CD4-positive, alpha-beta T cell treated with Interleukin-6 at 100 ng/mL for 8 hours (primary cell): ENCODE measurements at regions not wholly inside any gene's neighbourhood (a gene's known extent, or its start where the extent isn't known, plus 50 kb on each side); places are given as distances from the start of the nearest gene placed in this dataset.

ENCODE experiments used
- DNase-seq: peaks from one replicate; pipeline ENCODE4 v3.0.0-alpha.2; 2020; ENCODE audit warnings: mixed read lengths, low spot score

DNA sequence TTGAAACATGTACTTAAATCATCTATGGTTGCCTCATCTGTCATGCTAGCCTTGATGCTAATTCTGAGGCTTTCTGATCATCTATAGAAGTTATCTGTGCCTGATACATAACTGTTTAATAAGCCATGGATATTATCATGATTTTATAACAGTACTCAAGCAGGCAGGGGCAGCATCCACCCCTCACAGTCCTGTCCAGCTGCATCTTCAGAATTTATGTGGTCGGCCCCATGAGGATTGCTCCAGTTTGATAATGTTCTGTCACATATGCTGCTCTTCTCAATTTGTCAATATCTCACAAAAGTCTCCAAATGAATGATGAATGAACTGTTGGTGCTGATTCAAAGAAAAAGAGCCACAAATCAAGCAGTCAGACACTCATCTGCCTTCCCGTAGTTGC lies 335.1 kb upstream of the POM121L12 start:
- no peak for DNase-seq

DNA sequence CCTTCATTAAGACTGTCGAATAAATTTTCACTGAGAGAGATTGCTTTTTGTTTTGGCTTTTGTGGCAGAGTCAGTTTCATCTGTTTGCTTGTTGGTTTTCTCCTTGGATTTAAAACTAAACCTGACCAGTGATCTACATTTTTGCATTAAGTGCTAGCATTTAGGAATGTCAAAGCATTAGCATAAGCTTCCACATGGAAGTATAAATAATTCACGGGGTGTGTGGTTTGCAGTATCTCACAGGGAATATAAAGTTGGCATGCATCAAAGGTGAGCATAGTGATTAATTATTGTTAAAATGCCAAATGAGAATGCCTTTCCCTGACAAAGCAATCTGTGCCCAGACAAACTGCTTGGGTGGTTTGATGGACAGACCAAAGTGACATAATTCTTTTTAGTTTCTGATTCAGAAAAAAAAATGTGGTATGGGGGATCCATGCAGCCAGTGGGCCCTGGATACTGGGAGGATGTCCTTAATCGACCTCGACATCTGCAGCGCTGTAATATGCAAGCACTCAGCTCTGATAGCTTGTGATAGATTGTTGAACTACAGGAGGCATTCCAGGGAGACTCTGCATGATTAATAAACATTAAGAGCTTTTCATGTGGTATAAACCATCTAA lies 339.3 kb upstream of the POM121L12 start:
- no peak for DNase-seq

DNA sequence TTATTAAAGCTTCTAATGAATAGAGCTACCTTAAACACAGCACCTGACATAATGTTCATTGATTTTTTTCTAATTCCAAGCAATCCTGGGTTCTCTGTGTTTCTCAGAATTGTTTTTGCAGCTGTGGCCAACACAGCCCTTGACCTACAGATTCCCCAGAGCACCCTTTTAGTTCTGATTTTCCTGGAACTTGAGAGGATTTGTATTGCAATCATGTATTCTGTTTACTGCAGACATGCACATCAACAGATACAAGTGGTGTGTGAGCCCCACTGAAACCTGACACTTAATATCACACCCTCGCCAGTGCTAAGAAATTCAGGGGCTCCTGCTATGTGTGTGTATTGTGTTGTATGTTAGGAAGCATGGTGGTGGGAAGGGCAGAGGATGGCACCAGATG lies 344.2 kb upstream of the POM121L12 start:
- DNase-seq: no peak

DNA sequence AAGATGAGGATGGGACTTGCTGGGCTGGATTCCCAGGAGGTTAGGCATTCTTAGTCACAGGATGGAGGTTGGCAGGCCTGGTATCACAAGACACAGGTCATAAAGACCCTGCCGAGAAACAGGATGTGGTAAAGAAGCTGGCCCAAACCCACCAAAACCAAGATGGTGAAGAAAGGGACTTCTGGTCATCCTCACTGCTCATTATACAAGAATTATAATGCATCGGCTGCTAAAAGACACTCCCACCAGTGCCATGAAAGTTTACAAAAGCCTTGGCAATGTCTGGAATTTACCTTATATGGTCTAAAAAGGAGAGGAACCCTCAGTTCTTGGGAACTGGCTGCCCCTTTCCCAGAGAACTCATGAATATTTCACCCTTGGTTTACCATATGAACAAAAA lies 345.5 kb upstream of the POM121L12 start:
- DNase-seq: no peak

DNA sequence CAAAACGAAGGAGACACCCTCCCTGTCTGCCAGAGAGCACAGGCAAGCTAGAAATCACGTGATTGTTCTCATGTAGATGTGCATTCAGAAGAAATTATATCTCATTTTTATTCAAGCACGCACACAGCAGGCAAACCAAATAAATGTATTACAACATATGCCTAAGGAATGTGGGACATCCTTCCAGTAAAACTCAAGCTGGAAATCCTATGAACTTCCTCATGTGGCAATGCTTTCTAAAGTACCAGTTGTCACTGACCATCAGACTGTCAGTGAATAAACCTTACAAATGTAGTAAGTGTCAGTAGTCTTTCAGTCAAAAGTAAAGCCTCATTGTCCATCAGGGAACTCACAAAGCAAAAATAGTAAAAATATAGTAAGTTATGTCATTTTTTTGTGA lies 350.1 kb upstream of the POM121L12 start:
- no peak for DNase-seq

DNA sequence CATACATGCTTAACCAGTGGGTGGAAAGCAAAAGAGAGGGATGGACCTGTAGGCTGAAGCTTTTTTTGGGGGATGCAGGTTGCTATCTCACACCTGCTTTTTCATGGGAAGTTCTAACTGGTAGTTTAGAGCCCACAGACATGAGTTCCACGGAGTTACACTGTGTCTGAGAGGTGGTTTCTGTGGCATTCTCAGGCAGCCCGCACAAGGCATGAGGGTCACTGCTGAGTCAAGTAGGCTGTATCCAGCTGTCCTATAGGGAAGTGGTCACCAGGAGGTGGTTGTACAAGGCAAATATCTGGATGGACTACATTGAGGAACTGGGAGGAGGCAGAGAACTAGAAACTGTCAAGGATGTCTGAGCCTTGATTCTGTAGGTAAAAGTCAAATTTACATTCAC lies 351.0 kb upstream of the POM121L12 start:
- DNase-seq: no peak

DNA sequence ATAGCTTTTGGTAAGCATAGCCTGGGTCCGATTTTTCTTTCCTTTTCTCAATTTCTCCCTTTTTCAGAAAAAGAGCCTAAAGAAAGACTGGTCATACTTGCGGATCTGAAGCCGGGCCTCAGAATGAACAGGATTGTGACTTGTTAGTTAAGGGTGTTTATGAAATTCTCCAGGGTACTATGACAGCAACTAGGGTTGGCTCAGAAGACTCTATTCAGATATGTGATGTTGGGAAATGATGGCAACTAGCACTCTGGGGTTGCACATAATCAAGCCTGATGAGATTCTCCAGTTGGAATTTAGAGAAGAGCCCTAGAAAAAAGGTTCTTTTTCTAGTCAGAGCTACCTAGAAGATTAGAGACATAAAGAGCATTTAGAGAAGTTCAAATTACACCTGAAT lies 352.4 kb upstream of the POM121L12 start:
- no peak for DNase-seq

DNA sequence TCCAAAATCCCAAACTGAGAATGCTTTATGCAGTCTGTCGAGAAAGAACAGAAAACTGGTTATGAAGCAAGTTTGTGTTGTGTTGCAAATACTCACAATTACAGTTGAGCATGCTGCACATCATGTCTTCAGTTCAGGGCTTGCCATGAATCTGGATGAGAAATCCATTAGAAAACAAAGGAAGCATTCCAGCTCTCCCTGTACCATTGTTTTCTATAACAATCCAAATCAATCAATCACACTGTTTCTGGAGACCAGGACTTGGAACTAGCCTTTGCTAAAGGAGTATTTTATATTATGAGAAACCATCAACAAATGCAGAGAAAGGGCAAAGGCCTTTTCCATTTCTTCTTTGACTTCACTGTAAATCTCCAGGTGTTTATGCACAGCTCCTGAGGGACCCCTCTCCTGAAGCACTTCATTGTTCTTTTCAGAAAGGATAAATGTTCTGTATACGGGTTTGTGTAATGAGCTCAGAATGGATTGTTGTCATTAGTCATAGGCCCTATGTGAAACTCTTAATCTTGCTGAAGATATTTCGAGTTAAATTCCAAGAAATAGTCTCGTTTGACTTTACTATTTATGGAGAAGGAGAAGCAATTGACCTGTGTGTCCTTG lies 364.7 kb upstream of the POM121L12 start:
- no peak for DNase-seq

DNA sequence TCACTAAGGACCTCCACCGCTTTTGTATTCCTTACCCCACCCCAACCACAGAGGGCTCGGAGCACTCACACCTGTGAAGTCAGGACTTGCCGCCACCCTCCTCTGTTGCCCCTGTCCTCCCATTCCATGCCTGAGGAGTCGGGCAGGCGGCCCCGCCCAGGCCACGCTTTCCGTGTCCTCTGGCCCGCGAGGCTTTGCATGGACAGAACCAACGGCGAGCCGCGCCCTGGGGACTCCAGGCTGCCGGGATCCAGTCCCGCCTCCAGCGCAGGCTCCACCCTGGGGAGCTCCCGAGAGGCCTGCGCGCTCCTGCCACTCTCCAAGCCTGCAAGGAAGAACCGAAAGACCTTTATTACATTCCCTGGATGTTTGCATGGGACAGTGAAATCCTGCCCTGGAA lies 366.4 kb upstream of the POM121L12 start:
- DNase-seq: no peak

DNA sequence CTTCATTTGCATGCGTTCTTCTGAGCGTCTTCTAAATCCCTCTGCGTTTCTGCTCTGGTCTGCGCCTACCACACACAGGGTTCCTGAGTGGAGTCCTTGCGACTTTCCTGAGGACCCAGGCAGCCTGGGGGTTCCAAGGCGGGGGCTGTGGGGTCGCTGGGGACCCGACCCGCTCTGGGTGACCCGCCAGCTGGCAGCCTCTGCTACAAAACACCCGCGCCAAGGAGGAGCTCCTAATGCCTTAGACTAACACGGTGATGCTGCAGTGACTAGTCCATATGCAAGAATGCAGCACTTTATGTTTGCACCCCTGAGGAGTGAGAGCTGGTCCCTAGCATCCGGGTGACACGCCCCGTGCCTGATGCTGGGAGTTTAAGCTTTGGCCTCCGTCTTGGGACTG lies 367.0 kb upstream of the POM121L12 start:
- no peak for DNase-seq

DNA sequence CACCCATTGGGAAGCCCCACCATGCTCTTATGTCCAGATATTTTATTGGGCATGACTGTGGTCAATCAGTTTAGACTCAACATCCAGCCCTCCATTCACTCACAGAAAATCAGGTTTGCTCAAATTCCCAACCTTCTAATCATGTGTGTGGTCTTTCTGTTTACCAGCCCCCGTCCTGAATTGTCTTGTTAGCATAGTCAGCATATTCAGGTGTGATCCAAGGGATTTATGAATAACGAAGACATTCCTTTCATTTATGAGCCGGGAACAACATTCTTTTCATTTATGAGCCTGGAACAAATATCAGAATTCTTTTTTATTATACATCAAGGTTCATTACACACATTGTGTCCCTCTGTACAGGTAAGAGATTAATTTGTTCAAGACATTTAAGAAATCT lies 376.3 kb upstream of the POM121L12 start:
- no peak for DNase-seq

DNA sequence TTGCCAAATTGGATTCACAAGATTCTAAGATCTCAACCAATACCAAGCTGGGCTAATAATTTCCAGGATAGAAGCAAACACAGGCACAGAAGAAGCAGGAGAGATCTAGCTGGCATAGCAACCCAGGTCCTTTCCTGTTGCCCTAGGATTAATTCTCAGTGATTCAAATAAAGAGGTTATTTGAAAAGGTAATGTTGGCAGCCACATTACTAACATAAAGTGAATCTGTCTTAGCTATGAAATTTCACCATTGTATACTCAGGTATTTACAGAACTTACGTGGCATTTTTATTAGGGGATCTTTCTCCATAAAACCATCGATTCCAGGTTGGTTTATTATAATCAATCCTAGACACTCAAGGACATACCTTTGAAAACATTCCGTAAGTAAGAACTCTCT lies 379.3 kb upstream of the POM121L12 start:
- no peak for DNase-seq

DNA sequence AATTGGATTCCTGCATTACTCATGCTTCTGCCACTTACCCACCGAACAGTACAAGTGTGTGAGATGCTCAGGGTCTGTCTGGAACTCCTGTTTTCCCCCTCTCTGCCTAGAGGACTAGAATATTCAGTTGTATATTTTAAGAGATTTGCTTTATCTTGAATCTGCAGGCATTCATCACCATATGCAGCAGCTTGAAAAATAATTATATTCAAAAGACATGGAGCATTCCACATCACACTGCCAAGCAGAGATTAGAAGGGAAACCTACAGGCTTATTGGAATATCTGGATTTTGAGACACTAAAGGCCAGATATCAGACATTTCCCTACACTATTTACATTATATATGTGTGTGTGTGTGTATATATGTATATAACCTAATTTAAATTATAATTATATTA lies 382.8 kb upstream of the POM121L12 start:
- no peak for DNase-seq

DNA sequence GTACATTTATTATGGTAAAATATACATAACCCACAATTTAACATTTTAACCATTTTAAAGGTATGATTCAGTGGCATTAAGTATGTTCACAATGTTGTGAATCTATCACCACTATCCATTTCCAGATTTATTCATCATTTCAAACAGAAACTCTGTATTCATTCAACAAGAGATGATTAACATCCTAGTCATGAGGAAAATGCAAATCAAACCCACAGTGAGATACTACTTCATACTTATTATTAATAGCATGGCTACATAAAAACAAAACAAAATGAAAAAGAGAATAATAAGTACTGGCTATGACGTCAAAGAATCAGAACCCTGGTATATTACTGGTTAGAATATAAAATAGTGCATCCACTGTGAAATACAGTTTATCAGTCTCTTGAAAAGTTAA lies 386.6 kb upstream of the POM121L12 start:
- DNase-seq: no peak

DNA sequence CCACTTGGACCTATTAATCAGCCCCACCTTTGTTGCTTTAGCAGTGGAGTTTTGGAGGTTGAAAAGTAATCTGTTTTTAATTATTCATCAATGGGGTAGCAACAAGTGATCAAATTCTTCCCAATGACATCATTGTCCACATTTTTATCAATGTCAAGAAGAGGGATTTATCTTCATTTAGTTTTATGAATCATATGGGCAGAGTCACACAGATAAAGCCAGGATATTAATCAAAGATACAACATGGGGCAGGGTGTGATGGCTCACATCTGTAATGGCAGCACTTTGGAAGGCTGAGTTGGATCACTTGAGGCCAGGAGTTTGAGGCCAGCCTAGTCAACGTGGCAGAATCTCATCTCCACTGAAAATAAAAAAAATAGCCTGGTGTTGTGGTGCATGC lies 388.4 kb upstream of the POM121L12 start:
- no peak for DNase-seq

DNA sequence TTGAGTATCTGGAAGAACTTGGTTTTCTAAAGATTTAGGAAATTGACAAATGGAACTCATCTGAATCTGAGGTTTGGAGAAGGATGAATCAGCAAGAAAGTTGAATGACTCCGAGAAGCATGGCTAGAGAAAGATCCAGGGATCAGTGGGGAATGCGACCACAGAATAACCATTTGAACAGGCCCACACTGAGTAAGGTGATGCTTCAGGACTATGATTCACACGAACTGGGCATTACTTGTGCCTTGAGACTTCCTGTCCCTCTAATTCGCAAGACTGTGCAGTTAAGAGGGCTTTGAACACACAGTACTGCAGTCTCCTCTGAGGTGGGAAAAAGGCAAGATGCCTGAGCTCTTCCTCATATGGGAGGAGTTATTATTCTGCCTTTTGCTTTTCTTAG lies 395.5 kb upstream of the POM121L12 start:
- DNase-seq: no peak

DNA sequence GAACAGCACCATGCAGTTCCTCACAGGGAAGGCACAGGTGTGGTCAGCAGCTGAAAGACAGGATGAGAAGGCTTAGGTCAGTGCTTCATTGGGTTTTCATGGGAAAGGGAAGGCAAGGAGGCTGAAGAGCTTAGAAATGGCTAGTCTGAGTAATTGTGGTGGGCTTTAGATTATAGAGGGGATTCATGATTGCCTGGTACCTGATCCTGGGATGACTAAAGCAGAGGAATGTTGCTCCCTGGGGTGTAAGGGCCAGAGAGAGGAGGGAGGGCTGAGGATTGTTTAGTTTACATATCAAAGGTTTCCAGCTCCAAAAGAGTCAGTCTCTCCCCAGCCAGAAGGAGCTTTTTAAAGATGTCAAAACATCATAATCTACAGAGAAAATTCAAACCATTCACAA lies 396.3 kb upstream of the POM121L12 start:
- no peak for DNase-seq

DNA sequence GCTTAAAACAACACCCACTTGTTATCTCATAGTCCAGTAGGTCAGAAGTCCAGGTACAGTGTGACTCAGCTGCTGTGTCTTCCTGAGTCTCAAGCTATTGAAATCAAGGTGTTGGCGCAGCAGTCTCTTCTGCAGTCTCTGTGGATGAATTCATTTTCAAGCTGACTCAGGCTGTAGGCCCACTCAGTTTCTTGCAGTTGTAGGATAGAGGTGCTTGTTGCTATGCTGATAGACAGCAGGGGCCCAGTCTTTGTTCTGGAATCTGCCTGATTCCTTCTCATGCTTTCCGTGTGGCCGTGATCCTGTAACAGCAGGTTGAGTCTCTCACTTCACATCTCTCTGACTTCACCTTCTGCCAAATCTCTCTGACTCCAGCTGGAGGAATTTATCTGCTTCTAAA lies 400.4 kb upstream of the POM121L12 start:
- DNase-seq: no peak

DNA sequence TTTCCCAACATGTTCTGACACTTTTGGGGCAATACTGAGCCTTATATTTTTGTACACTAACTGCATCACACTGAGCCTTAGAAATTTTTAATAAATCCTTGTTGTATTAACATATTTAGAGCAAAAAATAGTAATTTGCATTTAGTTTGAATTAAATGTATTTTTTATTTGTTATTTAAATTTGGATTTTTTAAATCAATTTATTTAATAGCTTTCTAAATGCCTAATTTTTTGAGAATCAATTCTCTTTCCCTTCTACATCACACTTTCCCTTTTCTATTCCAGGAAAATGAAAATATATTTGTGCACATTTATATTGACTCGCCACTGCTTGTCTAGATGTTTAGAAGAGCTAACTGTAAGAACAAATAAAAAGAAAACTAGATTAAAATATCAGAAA lies 414.6 kb upstream of the POM121L12 start:
- no peak for DNase-seq

DNA sequence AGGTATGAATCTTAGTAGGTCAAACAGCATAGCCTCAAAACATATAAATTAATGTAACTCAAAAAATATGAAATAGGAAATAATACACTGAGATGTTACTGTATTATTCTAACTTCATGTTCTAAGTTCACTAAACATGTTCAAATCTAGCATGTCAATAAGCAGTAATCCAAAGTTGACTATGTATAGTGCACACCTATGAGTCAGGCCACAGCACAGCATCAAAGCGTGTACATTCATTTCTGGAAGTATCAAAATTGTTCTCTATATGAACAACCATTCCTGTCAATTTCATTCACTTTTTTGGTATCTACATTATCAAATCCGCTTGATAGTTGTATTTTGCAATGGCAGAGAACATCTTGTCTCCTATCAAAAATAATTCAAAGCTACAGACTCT lies 418.9 kb upstream of the POM121L12 start:
- DNase-seq: no peak

DNA sequence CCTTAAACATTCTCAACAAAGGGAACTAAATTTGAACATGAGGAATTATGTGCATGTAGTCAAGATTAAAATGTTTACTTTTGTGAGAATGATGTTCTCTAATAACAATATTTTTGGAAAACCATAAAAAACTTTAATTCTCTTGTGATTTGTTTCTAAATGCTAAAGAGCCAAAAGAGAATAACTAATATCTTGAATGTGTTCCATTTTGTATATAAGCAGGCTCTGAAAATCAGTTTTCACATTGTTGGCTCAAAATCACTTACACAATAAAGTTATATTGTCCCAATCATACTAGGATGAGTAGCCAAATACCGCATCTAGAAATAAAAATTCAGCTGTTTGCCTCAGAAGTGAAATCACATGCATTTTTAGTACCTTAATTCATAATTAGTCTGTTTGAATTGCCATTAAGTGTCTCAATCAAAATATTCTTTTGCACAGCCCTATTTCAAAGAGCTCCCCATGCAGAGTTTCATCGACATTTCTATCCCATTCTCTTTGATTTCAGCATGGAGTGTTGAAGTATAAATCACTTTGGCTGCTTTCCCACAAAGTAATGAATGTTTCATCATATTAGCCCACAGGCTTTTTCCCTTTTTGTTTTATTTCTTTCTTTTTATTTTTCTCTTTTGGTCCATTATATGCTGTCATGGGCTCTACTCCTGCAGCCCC lies 420.3 kb upstream of the POM121L12 start:
- no peak for DNase-seq

DNA sequence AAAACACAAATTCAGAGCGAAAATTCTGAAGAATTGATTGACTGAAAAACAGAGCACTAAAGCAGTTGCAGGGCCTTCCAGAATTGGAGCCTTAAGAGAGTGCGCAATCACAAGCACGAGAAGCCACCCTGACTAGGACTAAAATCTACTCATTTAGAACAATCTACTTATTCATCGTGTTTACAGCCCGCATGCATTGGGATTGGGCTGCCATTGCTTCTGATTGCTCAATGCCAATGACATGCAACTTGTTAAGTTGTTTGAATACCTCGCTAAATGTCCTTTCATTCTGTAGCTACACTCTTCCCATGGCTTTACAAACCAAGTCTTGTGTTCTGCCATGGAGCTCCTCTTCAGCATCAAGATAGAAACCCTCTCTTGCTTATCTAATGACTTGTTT lies 425.9 kb upstream of the POM121L12 start:
- no peak for DNase-seq

DNA sequence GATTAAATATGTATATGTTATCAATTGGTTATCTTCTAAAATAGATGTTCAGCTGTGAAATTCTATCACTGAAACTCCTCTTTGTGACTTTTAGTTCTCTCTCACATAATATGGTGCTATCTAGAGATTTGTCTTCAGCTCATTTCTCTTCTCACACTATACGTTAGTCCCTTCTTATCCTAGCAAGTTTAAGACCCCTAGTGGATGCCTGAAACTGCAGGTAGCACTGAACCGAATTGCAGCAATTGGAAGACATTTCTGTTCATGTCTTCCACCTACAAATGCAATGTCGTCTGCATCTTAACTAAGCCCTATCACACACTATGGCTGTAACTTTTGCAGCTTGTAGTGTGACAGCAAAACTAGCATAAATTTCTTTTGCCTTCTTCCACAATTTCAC lies 442.7 kb upstream of the POM121L12 start:
- DNase-seq: no peak

DNA sequence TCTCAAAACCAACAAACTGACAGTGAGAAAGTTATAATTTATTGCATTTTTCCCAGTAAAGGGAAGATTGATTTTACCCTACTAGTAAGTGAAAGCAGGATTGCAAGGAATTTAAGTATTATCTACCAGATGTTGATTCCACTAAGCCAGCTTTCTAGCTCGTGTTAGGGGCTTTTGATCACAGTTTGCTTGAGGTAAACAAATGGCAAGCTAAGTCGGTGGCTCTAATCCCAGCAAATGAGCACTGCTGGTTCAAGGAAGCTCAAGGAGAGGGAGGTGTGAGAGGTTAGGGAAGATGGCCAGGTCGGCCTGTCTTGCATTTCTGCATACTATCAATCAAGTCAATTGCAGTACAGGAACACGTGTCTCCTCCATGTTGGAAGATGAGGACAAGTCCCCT lies 448.7 kb upstream of the POM121L12 start:
- no peak for DNase-seq
